PC-3 (cell line): ENCODE measurements at regions not wholly inside any gene's neighbourhood (a gene's known extent, or its start where the extent isn't known, plus 50 kb on each side); places are given as distances from the start of the nearest gene placed in this dataset.

Source experiments
- ATAC-seq: fragments of 200-7000 bp; cut with Tn5 transposase; 2 replicates; pipeline ENCODE4 v1.9.1; 2020; ENCODE audit warnings: mild to moderate bottlenecking, moderate library complexity
- BruUV-seq: library from RNA; stranded (reverse); fragments of 400-500 nt; replicated peaks from 2 replicates; lab custom pipeline; 2021; lab: Mats Ljungman, UMichigan
- CTCF ChIA-PET: fragments of 300-600 bp; sonication (Branson Sonifier 250); formaldehyde crosslinking; loops from one replicate; lab custom pipeline; 2022; ENCODE audit warnings: antibody characterized with exemption; lab: Charles Lee
- POLR2A ChIA-PET: fragments of 300-600 bp; sonication (Branson Sonifier 250); formaldehyde crosslinking; loops from one replicate; lab custom pipeline; 2022; ENCODE audit warnings: antibody characterized with exemption; ENCODE audit not compliant: unreplicated experiment; lab: Charles Lee
- DNase-seq: peaks from one replicate; pipeline ENCODE4 v3.0.0-alpha.2; 2015
- H2AFZ ChIP-seq: fragments of 300-600 bp; sonication (generic); 2 replicates; pipeline ENCODE4 v1.6.0; 2016; ENCODE audit warnings: antibody characterized with exemption, low read length
- H3F3A ChIP-seq: fragments of 300-600 bp; sonication (generic); one replicate; pipeline ENCODE4 v1.6.0; 2017; ENCODE audit warnings: antibody characterized with exemption, low read length, control low read depth, mild to moderate bottlenecking; ENCODE audit not compliant: unreplicated experiment
- H3K27ac ChIP-seq: fragments of 300-600 bp; sonication (generic); 2 replicates; pipeline ENCODE4 v1.5.1; 2016; ENCODE audit warnings: mild to moderate bottlenecking, low read length
- H3K27me3 ChIP-seq: fragments of 300-600 bp; sonication (generic); 2 replicates; pipeline ENCODE4 v1.6.1; 2016; ENCODE audit warnings: low read length, mixed read lengths
- H3K36me3 ChIP-seq: fragments of 300-600 bp; sonication (generic); 2 replicates; pipeline ENCODE4 v1.6.1; 2016; ENCODE audit warnings: low read depth, mixed run types, low read length, mixed read lengths
- H3K4me1 ChIP-seq: fragments of 300-600 bp; sonication (generic); 2 replicates; pipeline ENCODE4 v1.5.1; 2016; ENCODE audit warnings: low read length; ENCODE audit not compliant: insufficient read depth
- H3K4me2 ChIP-seq: fragments of 300-600 bp; sonication (generic); 2 replicates; pipeline ENCODE4 v1.6.0; 2016; ENCODE audit warnings: low read length
- H3K4me3 ChIP-seq: fragments of 300-600 bp; sonication (generic); 2 replicates; pipeline ENCODE4 v1.5.1; 2016; ENCODE audit warnings: mild to moderate bottlenecking, low read length, mixed read lengths
- H3K79me2 ChIP-seq: fragments of 300-600 bp; sonication (generic); 2 replicates; pipeline ENCODE4 v1.6.1; 2017; ENCODE audit warnings: low read length, mixed read lengths
- H3K9ac ChIP-seq: fragments of 300-600 bp; sonication (generic); 2 replicates; pipeline ENCODE4 v1.6.0; 2016; ENCODE audit warnings: mild to moderate bottlenecking, low read length
- H3K9me2 ChIP-seq: fragments of 300-600 bp; sonication (generic); replicated peaks from 2 replicates; pipeline ENCODE4 v1.6.1; 2016; ENCODE audit warnings: mixed run types, low read length, mixed read lengths
- H3K9me3 ChIP-seq: fragments of 300-600 bp; sonication (generic); 2 replicates; pipeline ENCODE4 v1.6.1; 2016; ENCODE audit warnings: low read length, mixed read lengths
- H4K20me1 ChIP-seq: fragments of 300-600 bp; sonication (generic); 2 replicates; pipeline ENCODE4 v1.6.1; 2016; ENCODE audit warnings: low read length, mixed read lengths
- CTCF ChIP-seq: fragments of 300-600 bp; sonication (generic); conservative IDR thresholded peaks from 2 replicates; pipeline ENCODE4 v1.5.1; 2017; ENCODE audit warnings: antibody characterized with exemption, low read depth, mild to moderate bottlenecking, low read length
- EZH2 ChIP-seq: fragments of 300-600 bp; sonication (generic); IDR thresholded peaks from one replicate; pipeline ENCODE4 v1.6.1; 2017; ENCODE audit warnings: antibody characterized with exemption, mild to moderate bottlenecking, low read length; ENCODE audit not compliant: unreplicated experiment
- EZH2phosphoT487 ChIP-seq: fragments of 300-600 bp; sonication (generic); IDR thresholded peaks from 2 replicates; pipeline ENCODE4 v1.6.1; 2018; ENCODE audit warnings: mild to moderate bottlenecking, antibody characterized with exemption, low read length, borderline replicate concordance
- intact Hi-C: fragments of 100-400 bp; cut with micrococcal nuclease; formaldehyde crosslinking; loops from 2 replicates; pipeline ENCODE4 v1.9.0; 2023

GRCh38 chr9:113715086-113715485 lies 161.0 kb upstream of the ZNF618 start:
- no peak for ATAC-seq
- no peak overlapping the region for H3K9ac ChIP-seq
- H3K9me2 ChIP-seq: no peaks in the 10 kb centered on the region
- DNase-seq: no peak
- H3F3A ChIP-seq: no peaks in the 10 kb centered on the region
- H3K9me3 ChIP-seq: no peaks in the 10 kb centered on the region
- no peak overlapping the region for H3K4me2 ChIP-seq
- H3K27ac ChIP-seq: no peak overlapping the region
- H3K36me3 ChIP-seq: no peaks in the 10 kb centered on the region
- no peak overlapping the region for H2AFZ ChIP-seq
- ChIA-PET POLR2A (no interaction called here), CTCF (no interaction called here)
- TF ChIP-seq CTCF (no peak), EZH2 (no peak), EZH2phosphoT487 (no peak)
- no peaks in the 10 kb centered on the region for H3K79me2 ChIP-seq
- no TSS peak for BruUV-seq
- H3K27me3 ChIP-seq: no peaks in the 10 kb centered on the region
- intact Hi-C loops: no loop called here
- H3K4me3 ChIP-seq: no peak overlapping the region
- no peaks in the 10 kb centered on the region for H4K20me1 ChIP-seq
- no peaks in the 10 kb centered on the region for H3K4me1 ChIP-seq

- CTCF ChIA-PET: no interaction called here
- H3K9ac ChIP-seq: no peak overlapping the region
- no TSS peak for BruUV-seq
- intact Hi-C loops: no loop called here
- H3K27me3 ChIP-seq: no peaks in the 10 kb centered on the region
- H3K4me3 ChIP-seq: no peak overlapping the region
- H3K9me2 ChIP-seq: no peaks in the 10 kb centered on the region
- no peak overlapping the region for H2AFZ ChIP-seq
- DNase-seq (no peak), ATAC-seq (no peak)
- H4K20me1 ChIP-seq: no peaks in the 10 kb centered on the region
- H3K9me3 ChIP-seq: no peaks in the 10 kb centered on the region
- no peak overlapping the region for H3K27ac ChIP-seq
- no peaks in the 10 kb centered on the region for H3F3A ChIP-seq
- H3K36me3 ChIP-seq: no peaks in the 10 kb centered on the region
- no peak for TF ChIP-seq CTCF
- TF ChIP-seq EZH2: no peak
- TF ChIP-seq EZH2phosphoT487: no peak
- no peaks in the 10 kb centered on the region for H3K4me1 ChIP-seq
- POLR2A ChIA-PET: no interaction called here
- H3K4me2 ChIP-seq: no peak overlapping the region
- H3K79me2 ChIP-seq: no peaks in the 10 kb centered on the region
These were observed 156.2 kb upstream of the ZNF618 start for GRCh38 chr9:113719919-113720318.

- H3K4me2 ChIP-seq: no peak overlapping the region
- ATAC-seq: no peak
- intact Hi-C loops: no loop called here
- POLR2A ChIA-PET: no interaction called here
- no peaks in the 10 kb centered on the region for H3K4me1 ChIP-seq
- no peaks in the 10 kb centered on the region for H3K79me2 ChIP-seq
- H4K20me1 ChIP-seq: no peaks in the 10 kb centered on the region
- H3K36me3 ChIP-seq: no peaks in the 10 kb centered on the region
- no peaks in the 10 kb centered on the region for H3K9me2 ChIP-seq
- BruUV-seq: no TSS peak
- H3K27me3 ChIP-seq: no peaks in the 10 kb centered on the region
- TF ChIP-seq CTCF (no peak), EZH2phosphoT487 (no peak), EZH2 (no peak)
- CTCF ChIA-PET: no interaction called here
- no peaks in the 10 kb centered on the region for H3K9me3 ChIP-seq
- H2AFZ ChIP-seq: no peak overlapping the region
- no peak for DNase-seq
- no peak overlapping the region for H3K9ac ChIP-seq
- H3F3A ChIP-seq: no peaks in the 10 kb centered on the region
- no peak overlapping the region for H3K4me3 ChIP-seq
- H3K27ac ChIP-seq: no peak overlapping the region
These were observed 155.6 kb upstream of the ZNF618 start for GRCh38 chr9:113720495-113720894.
